HG02759 (cell line): ENCODE measurements at regions not wholly inside any gene's neighbourhood (a gene's known extent, or its start where the extent isn't known, plus 50 kb on each side); places are given as distances from the start of the nearest gene placed in this dataset.
A peak's percentile ranks its signal among the peaks of the same experiment; 100 is the strongest.

ENCODE experiments used
- ATAC-seq: cut with Tn5 transposase; IDR thresholded peaks from one replicate; pipeline ENCODE4 v1.9.1; 2021; ENCODE audit warnings: mild to moderate bottlenecking, moderate library complexity; ENCODE audit not compliant: unreplicated experiment

DNA sequence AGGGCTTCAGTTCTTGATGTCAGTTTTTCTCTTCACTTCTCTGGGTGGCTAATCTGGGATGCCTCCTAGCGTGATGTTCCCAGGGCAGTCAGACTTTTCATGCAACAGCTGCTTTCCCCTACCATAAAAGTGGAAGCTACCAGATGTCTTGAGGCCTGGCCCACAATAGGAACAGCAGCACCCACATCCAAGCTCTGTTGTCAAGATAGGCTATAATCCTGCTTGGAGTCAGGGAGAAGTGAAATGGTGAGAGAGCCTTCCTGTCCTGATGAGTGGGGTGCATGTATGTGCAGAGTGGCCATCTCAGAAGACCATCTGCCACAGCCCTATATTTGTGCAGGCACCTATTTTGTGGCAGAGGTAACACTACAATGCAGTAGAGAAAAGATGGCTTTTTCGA, 108.0 kb downstream of the HTR5A start:
- no peak for ATAC-seq

GRCh38 chr7:155181768-155182167, 111.6 kb downstream of the HTR5A start:
- no peak for ATAC-seq

DNA sequence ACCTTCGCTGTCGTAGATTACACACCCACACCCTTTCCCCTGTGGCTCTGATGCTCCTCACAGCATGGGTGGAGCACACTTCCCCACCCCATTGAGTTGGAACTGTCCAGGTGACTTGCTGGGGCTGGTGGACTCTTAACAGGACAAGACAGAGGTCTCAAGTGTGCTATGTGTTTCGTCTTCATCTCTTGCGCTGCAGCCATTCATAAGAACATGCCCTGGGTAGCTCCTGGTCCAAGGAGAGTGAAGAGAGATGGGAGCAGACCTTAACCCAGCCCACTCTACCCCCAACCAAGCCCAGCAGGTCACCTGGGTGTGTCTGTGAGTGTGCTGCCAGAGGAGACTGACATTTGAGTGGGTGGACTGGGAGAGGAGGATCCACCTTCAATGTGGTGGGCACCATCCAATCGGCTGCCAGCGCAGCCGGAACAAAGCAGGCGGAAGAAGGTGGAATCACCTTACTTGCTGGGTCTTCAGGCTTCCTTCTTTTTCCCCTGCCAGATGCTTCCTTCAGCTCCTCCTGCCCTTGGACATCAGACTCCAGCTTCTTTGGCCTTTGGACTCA, 112.4 kb downstream of the HTR5A start:
- ATAC-seq = no peak

DNA sequence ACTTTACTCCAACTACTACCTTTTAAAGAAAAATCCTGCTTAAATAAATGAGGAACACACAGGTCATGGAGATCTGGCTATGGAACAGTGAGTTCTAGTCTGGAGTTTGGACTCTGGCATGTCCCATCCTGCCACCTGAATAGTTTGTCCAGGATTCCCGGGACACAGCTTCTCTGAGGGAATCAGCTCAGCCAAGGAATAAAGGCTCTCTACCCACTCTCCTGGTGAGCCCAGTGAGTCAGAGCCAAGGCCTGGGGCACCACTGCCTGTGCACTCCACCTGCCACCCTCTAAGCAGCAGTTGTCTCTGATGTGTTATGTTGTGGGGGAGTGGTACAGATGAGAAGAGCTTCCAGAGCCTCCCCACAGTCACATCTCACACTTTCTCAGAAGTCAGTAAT, 113.5 kb downstream of the HTR5A start:
- no peak for ATAC-seq

DNA sequence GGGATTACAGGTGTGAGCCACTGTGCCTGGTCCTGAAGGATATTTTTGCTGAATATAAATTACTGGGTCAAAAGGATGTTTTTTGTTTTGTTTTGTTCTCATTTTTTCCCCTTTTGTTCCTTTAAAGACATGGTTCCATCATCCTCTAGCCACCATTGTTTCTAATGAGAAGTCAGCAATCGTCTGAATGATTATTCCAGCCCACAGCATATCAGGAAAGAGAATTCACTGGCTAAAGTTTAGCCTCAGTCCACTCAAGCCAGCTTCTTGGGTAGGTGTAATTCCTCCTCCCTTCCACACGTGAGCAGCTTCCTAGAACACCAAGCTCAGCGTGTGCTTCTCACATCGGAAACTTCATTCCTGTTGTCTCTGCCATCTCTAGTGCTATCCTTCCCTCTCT, 112.8 kb upstream of the INSIG1 start:
- ATAC-seq = no peak

GRCh38 chr7:155187061-155187785, 110.5 kb upstream of the INSIG1 start:
- ATAC-seq = no peak

DNA sequence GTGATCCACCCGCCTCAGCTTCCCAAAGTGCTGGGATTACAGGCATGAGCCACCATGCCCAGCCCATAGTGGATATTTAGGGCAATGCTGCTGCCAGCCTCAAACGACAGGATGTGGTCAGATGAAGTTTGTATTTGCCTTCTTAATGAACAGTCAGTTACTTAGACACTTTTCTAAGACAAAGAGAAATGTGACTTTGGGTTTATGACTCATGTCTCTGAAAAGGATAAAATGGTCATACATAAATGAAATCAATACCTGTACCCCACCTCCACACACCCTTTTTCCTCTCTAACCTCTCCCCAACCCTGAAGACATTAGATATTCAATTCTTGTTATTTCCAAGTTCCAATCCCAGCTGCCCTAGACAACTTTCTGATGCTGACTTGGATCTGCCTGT, 109.3 kb upstream of the INSIG1 start:
- ATAC-seq = no peak

GRCh38 chr7:155188821-155189581, 108.7 kb upstream of the INSIG1 start:
- ATAC-seq = no peak

- no peak for ATAC-seq
Observed at GRCh38 chr7:155189590-155189989, 108.1 kb upstream of the INSIG1 start.

DNA sequence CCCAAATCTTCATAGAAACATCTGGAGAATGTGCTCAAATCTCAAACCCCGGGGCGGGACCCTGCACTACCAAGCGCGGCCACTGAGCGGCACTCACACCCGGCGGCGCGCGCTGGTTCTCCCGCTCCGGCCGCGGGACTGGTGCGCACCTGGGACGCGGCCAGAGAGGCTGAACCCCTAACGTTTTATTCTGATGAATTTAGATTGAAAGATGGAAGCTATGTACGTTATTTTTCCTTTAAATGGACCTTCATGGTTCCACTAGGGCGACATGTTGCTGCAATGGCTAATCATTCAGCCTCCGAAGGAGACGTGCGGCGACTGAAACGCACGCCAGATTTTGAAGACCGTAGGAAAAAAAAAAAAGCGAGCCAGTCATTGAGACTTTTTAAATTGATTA, 107.0 kb upstream of the INSIG1 start:
- peak; percentile 63 for ATAC-seq

GRCh38 chr7:155191137-155191536, 106.5 kb upstream of the INSIG1 start:
- no peak for ATAC-seq

DNA sequence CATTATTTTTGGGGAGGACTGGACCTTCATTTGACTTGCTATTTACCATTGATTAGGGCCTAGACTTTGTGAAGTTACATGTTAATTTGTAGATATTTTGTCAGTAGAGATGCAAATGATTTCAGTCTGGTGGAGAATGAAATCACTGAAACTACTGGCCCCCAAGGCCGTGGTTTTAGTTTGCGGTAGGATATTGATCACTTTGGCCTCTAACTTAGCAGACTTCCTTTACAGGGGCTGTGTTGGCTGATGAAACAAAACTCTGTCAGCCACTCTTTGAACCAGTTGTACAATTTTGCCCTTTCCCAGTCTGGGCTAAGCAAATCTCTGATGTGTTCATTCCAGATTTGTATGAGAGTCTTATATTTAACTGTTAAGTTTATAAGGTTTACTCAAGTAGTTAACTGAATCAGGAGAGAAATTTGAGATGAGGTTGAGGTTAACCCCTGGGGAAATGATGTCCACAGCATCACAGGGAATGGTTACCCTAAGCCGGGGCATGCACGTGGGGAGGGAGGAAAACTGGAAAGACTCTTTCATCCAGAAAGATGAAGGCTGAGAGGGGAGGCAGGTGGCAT, 105.7 kb upstream of the INSIG1 start:
- peak; percentile 51 for ATAC-seq

DNA sequence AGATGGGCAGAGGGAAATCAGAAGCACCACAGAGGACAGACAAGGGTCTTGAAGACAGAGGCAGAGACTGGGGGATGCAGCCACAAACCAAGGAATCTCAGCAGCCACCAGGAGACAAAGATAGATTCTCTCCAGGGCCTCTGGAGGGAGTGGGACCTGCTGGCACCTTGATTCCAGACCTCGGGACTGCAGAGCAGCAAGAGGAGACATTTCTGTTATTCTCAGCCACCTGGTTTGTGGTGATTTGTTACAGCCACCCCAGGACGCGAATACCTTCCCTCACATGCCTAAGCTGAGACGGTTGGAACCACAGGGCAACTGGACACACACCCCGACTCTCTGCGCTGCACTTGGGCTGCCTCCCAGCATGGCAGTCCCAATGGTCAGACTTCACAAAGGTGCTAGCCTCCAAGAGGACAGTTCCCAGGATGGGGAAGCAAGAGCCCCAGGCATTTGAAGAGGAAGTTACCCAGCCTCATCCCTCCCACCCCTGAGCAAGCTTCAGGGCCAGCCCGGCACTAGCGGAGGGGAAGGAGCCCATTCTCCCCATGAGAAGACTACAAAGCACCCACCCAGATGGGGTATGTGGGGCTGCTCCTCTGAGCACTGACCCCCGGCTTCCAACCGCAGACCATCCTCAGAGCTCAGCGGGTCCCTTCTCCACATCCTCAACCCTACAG, 104.6 kb upstream of the INSIG1 start:
- ATAC-seq = no peak

GRCh38 chr7:155193716-155194115, 104.0 kb upstream of the INSIG1 start:
- ATAC-seq = no peak

- no peak for ATAC-seq
Observed at GRCh38 chr7:155194382-155195140, 103.1 kb upstream of the INSIG1 start.

- no peak for ATAC-seq
Observed at GRCh38 chr7:155195939-155196523, 101.6 kb upstream of the INSIG1 start.

GRCh38 chr7:155198196-155198892, 99.3 kb upstream of the INSIG1 start:
- ATAC-seq = no peak

GRCh38 chr7:155198901-155199845, 98.5 kb upstream of the INSIG1 start:
- ATAC-seq = peak; percentile 84
